Coronary artery (tissue), 2 donors: ENCODE measurements at regions not wholly inside any gene's neighbourhood (a gene's known extent, or its start where the extent isn't known, plus 50 kb on each side); places are given as distances from the start of the nearest gene placed in this dataset.
"Not testable (repeated sequence)": the region's sequence is repeated elsewhere in the genome, so short reads cannot be mapped to it uniquely, and the experiment has no call there.

Experiments
- DNase-seq: peaks from one replicate; pipeline ENCODE4 v3.0.0-alpha.2; 2017; ENCODE audit warnings: low spot score
- H3K27ac ChIP-seq, 2 donors: fragments of 200-600 bp; sonication (generic); one replicate each; pipeline ENCODE4 v1.5.1; 2016 to 2019
- H3K4me3 ChIP-seq: fragments of 200-600 bp; sonication (generic); 2 replicates; pipeline ENCODE4 v1.5.1; 2016; ENCODE audit warnings: mild to moderate bottlenecking, moderate library complexity
- CTCF ChIP-seq: fragments of 200-600 bp; sonication (generic); IDR thresholded peaks from one replicate; pipeline ENCODE4 v1.5.1; 2019; ENCODE audit warnings: antibody characterized with exemption

- no peak for TF ChIP-seq CTCF
- H3K27ac ChIP-seq, result no peak overlapping the region
- DNase-seq, result no peak
- H3K4me3 ChIP-seq, result no peak overlapping the region
Measured at GRCh38 chr5:127196042-127196441, 94.6 kb upstream of the MEGF10 start.

- not testable (repeated sequence) for DNase-seq
Measured at GRCh38 chr5:127197402-127198167, 93.0 kb upstream of the MEGF10 start.

GRCh38 chr5:127202738-127203137 is 87.9 kb upstream of the MEGF10 start:
- H3K4me3 ChIP-seq, DNase-seq, H3K27ac ChIP-seq: not testable (repeated sequence)

More at GRCh38 chr5:127197402-127198167, 93.0 kb upstream of the MEGF10 start:
- not testable (repeated sequence) for H3K4me3 ChIP-seq, H3K27ac ChIP-seq

GRCh38 chr5:127203818-127204217 is 86.8 kb upstream of the MEGF10 start:
- no peak for TF ChIP-seq CTCF
- DNase-seq, result no peak
- H3K4me3 ChIP-seq, result no peak overlapping the region
- H3K27ac ChIP-seq, result no peak overlapping the region

- TF ChIP-seq CTCF, result no peak
- DNase-seq, result no peak
- no peak overlapping the region for H3K27ac ChIP-seq
- H3K4me3 ChIP-seq, result no peak overlapping the region
Measured at GRCh38 chr5:127205147-127205546, 85.4 kb upstream of the MEGF10 start.

GRCh38 chr5:127206320-127207113 is 84.1 kb upstream of the MEGF10 start:
- TF ChIP-seq CTCF, result no peak
- DNase-seq, result no peak
- no peak overlapping the region for H3K27ac ChIP-seq
- H3K4me3 ChIP-seq, result no peak overlapping the region

GRCh38 chr5:127210042-127210441 is 80.6 kb upstream of the MEGF10 start:
- TF ChIP-seq CTCF, result no peak
- no peak overlapping the region for H3K27ac ChIP-seq
- no peak for DNase-seq
- H3K4me3 ChIP-seq, result no peak overlapping the region

- H3K4me3 ChIP-seq, result no peak overlapping the region
- DNase-seq, result no peak
- no peak overlapping the region for H3K27ac ChIP-seq
- TF ChIP-seq CTCF, result no peak
Measured at GRCh38 chr5:127213231-127213630, 77.4 kb upstream of the MEGF10 start.
